Daoy (cell line): ENCODE measurements at regions not wholly inside any gene's neighbourhood (a gene's known extent, or its start where the extent isn't known, plus 50 kb on each side); places are given as distances from the start of the nearest gene placed in this dataset.

ENCODE experiments used
- DNase-seq: peaks from one replicate; pipeline ENCODE4 v3.0.0-alpha.2; 2015; ENCODE audit warnings: low read depth

GRCh38 chr11:39294648-39295047 is 2164.8 kb downstream of the LRRC4C start:
- no peak for DNase-seq

GRCh38 chr11:39288011-39288410 is 2171.4 kb downstream of the LRRC4C start:
- no peak for DNase-seq

- no peak for DNase-seq
Observed at GRCh38 chr11:39268176-39268690, 2191.2 kb downstream of the LRRC4C start.

- no peak for DNase-seq
Observed at GRCh38 chr11:39255648-39256047, 2203.8 kb downstream of the LRRC4C start.

- no peak for DNase-seq
Observed at GRCh38 chr11:39249566-39250365, 2209.7 kb downstream of the LRRC4C start.

- DNase-seq: no peak
Observed at GRCh38 chr11:39247570-39248137, 2211.8 kb downstream of the LRRC4C start.

GRCh38 chr11:39239553-39239952 is 2219.9 kb downstream of the LRRC4C start:
- no peak for DNase-seq

- no peak for DNase-seq
Observed at GRCh38 chr11:39236916-39237315, 2222.5 kb downstream of the LRRC4C start.

GRCh38 chr11:39221550-39222138 is 2237.8 kb downstream of the LRRC4C start:
- DNase-seq: no peak

GRCh38 chr11:39220501-39221230 is 2238.8 kb downstream of the LRRC4C start:
- DNase-seq: no peak

GRCh38 chr11:39220069-39220468 is 2239.4 kb downstream of the LRRC4C start:
- DNase-seq: no peak

GRCh38 chr11:39209981-39210380 is 2249.5 kb downstream of the LRRC4C start:
- DNase-seq: no peak

- no peak for DNase-seq
Observed at GRCh38 chr11:39205236-39205995, 2254.0 kb downstream of the LRRC4C start.

GRCh38 chr11:39192671-39193070 is 2266.8 kb downstream of the LRRC4C start:
- DNase-seq: no peak

- DNase-seq: no peak
Observed at GRCh38 chr11:39190751-39191150, 2268.7 kb downstream of the LRRC4C start.

GRCh38 chr11:39177678-39178077 is 2281.8 kb downstream of the LRRC4C start:
- DNase-seq: no peak

GRCh38 chr11:39174965-39175364 is 2284.5 kb downstream of the LRRC4C start:
- no peak for DNase-seq

- DNase-seq: no peak
Observed at GRCh38 chr11:39174196-39174595, 2285.3 kb downstream of the LRRC4C start.

GRCh38 chr11:39165021-39165420 is 2294.4 kb downstream of the LRRC4C start:
- no peak for DNase-seq

GRCh38 chr11:39149214-39149613 is 2310.2 kb downstream of the LRRC4C start:
- peak; percentile 12 for DNase-seq

GRCh38 chr11:39145346-39145745 is 2314.1 kb downstream of the LRRC4C start:
- DNase-seq: no peak
